ENCODE measurements at regions not wholly inside any gene's neighbourhood (a gene's known extent, or its start where the extent isn't known, plus 50 kb on each side); places are given as distances from the start of the nearest gene placed in this dataset.

GRCh38 chr5:7018198-7018597 is 305.0 kb downstream of the TENT4A start:
- TF ChIP-seq CTCF (IDR thresholded peaks at IDR 0.05), result no peak
- no peak for TF ChIP-seq POLR2A (IDR thresholded peaks at IDR 0.05)

Measured in prostate gland (tissue), 2 donors.